Adrenal gland (tissue), 9 donors: ENCODE measurements at regions not wholly inside any gene's neighbourhood (a gene's known extent, or its start where the extent isn't known, plus 50 kb on each side); places are given as distances from the start of the nearest gene placed in this dataset.

Experiments used
- DNase-seq, 7 donors: peaks; one replicate each; pipeline ENCODE4 v3.0.0-alpha.2; 2019 to 2020
- H3K27ac ChIP-seq, 5 donors: fragments of 200-600 bp; sonication (generic) in 4 of 5; 1 replicate in 3 of 5; 2 replicates in 2 of 5; pipeline versions ENCODE4 v1.5.1 to v1.8.0; 2016 to 2020; ENCODE audit warnings: mild to moderate bottlenecking in 1 of 5
- H3K27me3 ChIP-seq: fragments of 200-600 bp; 2 replicates; pipeline ENCODE4 v1.8.0; 2021
- H3K36me3 ChIP-seq, 2 donors: fragments of 200-600 bp; replicated peaks in 1 of 2; 1 replicate in 1 of 2; 2 replicates in 1 of 2; pipeline versions ENCODE4 v1.5.1 to v1.8.0; 2018 to 2022
- H3K4me1 ChIP-seq, 2 donors: fragments of 200-600 bp; replicated peaks in 1 of 2; 1 replicate in 1 of 2; 2 replicates in 1 of 2; pipeline versions ENCODE4 v1.5.1 to v1.8.0; 2018 to 2021
- H3K4me3 ChIP-seq, 4 donors: fragments of 200-600 bp; sonication (generic) in 3 of 4; one replicate each; pipeline ENCODE4 v1.5.1; 2016 to 2018
- H3K9me3 ChIP-seq, 3 donors: fragments of 200-600 bp; sonication (generic) in 1 of 3; replicated peaks in 1 of 3; 1 replicate in 2 of 3; 2 replicates in 1 of 3; pipeline versions ENCODE4 v1.5.1 to v1.8.0; 2016 to 2021
- CTCF ChIP-seq, 6 experiments: fragments of 450-650 bp in 4 of 6; fragments of 200-600 bp in 2 of 6; sonication (generic) in 1 of 6; IDR thresholded peaks; 1 replicate in 5 of 6; 2 replicates in 1 of 6; pipeline versions ENCODE4 v1.5.1 to v1.8.0; 2016 to 2021; ENCODE audit warnings: antibody characterized with exemption in 6 of 6, mild to moderate bottlenecking in 2 of 6, moderate library complexity in 1 of 6
- POLR2A ChIP-seq, 2 donors: fragments of 450-650 bp; IDR thresholded peaks; one replicate each; pipeline ENCODE4 v1.6.1; 2017; ENCODE audit warnings: antibody characterized with exemption in 2 of 2, mild to moderate bottlenecking in 2 of 2, moderate library complexity in 1 of 2
- WGBS, 4 donors: extraction: QIAGEN DNeasy Blood & Tissue Kit in 2 of 4; methylation state at CpG; one replicate each; pipeline versions ENCODE4 v1.1.5 to v1.1.7; 2013 to 2017; 5-methylcytosine and 5-hydroxymethylcytosine counted together
- intact Hi-C, 2 donors: fragments of 100-400 bp; cut with DNase I; formaldehyde crosslinking; loops; one replicate each; pipeline versions ENCODE4 v1.14.1 to v1.15.0; 2022 to 2023
- donor health status: healthy with polysubstance abuse.
- donor health status: Bipolar disorder and iron deficiency.
- donor health status: DM: yes; HTN: yes; CAD: no.
- donor health status: DM: no; HTN: no; CAD: no.
- donor health status: DM: no; HTN: no; CAD: no.

GRCh38 chr16:11479916-11480315 is 106.8 kb downstream of the LITAF start:
- DNase-seq, result no peak
- Histone ChIP-seq H3K27ac (no peak overlapping the region), H3K36me3 (no peaks in the 10 kb centered on the region), H3K9me3 (peaks cover 0 to 4% (median 0%) of the 10 kb centered on the region in 3 donors), H3K4me1 (no peaks in the 10 kb centered on the region), H3K27me3 (no peaks in the 10 kb centered on the region), H3K4me3 (no peak overlapping the region)
- intact Hi-C loops, result no loop called here
- TF ChIP-seq POLR2A (IDR thresholded peaks at IDR 0.05) (no peak), CTCF (IDR thresholded peaks at IDR 0.05) (no peak)
- WGBS, 4 donors, result 87 to 92% (median 91%) methylated on average over 4 of the region's 4 CpGs

GRCh38 chr16:11480634-11481033 is 106.1 kb downstream of the LITAF start:
- H3K27me3 ChIP-seq, result no peaks in the 10 kb centered on the region
- H3K27ac ChIP-seq, result no peak overlapping the region
- no peak overlapping the region for H3K4me3 ChIP-seq
- intact Hi-C loops, result no loop called here
- H3K4me1 ChIP-seq, result no peaks in the 10 kb centered on the region
- TF ChIP-seq POLR2A (IDR thresholded peaks at IDR 0.05), result no peak
- TF ChIP-seq CTCF (IDR thresholded peaks at IDR 0.05), result no peak
- 83 to 92% (median 90%) methylated on average over 5 of the region's 5 CpGs for WGBS, 4 donors
- no peaks in the 10 kb centered on the region for H3K36me3 ChIP-seq
- DNase-seq, result no peak
- peaks cover 0 to 4% (median 0%) of the 10 kb centered on the region in 3 donors for H3K9me3 ChIP-seq

- no peaks in the 10 kb centered on the region for H3K27me3 ChIP-seq
- peaks cover 0 to 4% (median 0%) of the 10 kb centered on the region in 3 donors for H3K9me3 ChIP-seq
- no peak overlapping the region for H3K4me3 ChIP-seq
- no peak overlapping the region for H3K27ac ChIP-seq
- intact Hi-C loops, result no loop called here
- DNase-seq, result no peak
- TF ChIP-seq CTCF (IDR thresholded peaks at IDR 0.05) (no peak), POLR2A (IDR thresholded peaks at IDR 0.05) (no peak)
- WGBS, 4 donors, result 65 to 81% (median 75%) methylated on average over 4 of the region's 4 CpGs
- no peaks in the 10 kb centered on the region for H3K36me3 ChIP-seq
- no peaks in the 10 kb centered on the region for H3K4me1 ChIP-seq
Observed at GRCh38 chr16:11481987-11482386, 104.7 kb downstream of the LITAF start.

- no peak for DNase-seq
- intact Hi-C loops, result no loop called here
- H3K9me3 ChIP-seq, result peaks cover 0 to 4% (median 0%) of the 10 kb centered on the region in 3 donors
- no peaks in the 10 kb centered on the region for H3K36me3 ChIP-seq
- H3K4me3 ChIP-seq, result no peak overlapping the region
- 80 to 86% (median 85%) methylated on average over 6 of the region's 6 CpGs for WGBS, 4 donors
- no peak overlapping the region for H3K27ac ChIP-seq
- no peaks in the 10 kb centered on the region for H3K4me1 ChIP-seq
- TF ChIP-seq POLR2A (IDR thresholded peaks at IDR 0.05), result no peak
- TF ChIP-seq CTCF (IDR thresholded peaks at IDR 0.05), result no peak
- no peaks in the 10 kb centered on the region for H3K27me3 ChIP-seq
Observed at GRCh38 chr16:11482946-11483748, 103.6 kb downstream of the LITAF start.
